Fibroblast of skin of right biceps (primary cell): ENCODE measurements at regions not wholly inside any gene's neighbourhood (a gene's known extent, or its start where the extent isn't known, plus 50 kb on each side); places are given as distances from the start of the nearest gene placed in this dataset.

Experiments used
- DNase-seq: peaks from one replicate; pipeline ENCODE4 v3.0.0-alpha.2; 2013

DNA sequence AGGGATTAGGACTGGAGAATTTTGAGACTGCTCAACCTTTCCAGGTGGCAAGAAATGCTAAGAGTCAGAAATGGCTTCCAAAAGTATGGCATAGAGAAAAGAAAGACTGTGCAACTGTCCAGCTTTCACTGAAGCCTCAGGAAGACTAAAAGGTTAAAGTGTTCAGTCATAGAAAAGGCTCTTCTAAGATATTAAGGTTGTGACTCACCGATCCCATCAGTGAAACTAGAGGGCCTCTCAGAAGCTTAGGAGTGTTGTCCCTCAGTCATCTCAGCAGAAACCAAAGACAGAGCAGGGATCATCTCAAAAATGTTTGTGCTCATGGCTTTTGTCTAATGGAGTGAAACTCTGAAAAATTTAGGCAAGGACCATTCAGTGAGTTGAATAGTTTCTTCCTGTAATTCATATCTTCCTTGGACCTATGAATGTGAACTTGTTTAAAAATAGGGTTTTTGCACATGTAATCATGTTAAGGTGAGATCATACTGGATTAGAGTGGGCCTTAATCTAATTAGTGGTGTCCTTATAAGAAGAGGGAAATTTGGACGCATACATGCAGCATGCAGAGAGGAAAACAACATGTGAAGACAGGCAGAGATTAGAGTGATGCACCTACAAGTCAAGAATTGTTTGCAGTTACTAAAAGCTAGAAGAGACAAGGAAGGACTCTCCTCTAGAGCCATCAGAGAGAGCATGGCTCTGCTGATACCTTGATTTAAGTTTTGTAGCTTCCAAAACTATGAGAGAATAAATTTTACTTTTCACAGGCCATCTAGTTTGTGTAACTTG, 71.3 kb downstream of the RPE65 start:
- peak; percentile 68 for DNase-seq

DNA sequence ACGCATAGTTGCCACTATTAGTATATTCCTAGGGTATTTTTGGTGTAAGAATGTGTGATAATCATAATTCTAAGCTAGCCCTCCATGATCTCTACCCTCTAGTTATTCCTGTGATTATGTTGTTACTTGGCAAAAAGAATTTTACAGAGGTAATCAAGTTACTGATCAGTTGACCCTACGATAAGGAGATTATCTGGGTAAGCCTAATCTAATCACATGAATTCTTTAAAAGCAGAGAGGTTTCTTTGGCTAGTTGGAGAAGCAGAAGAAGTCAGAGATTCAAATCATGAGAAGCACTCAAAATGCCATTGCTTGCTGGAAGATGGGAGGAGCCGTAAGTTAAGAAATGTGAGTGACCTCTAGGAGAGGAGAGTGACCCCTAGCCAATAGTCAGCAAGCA, 72.7 kb downstream of the RPE65 start:
- DNase-seq: no peak

DNA sequence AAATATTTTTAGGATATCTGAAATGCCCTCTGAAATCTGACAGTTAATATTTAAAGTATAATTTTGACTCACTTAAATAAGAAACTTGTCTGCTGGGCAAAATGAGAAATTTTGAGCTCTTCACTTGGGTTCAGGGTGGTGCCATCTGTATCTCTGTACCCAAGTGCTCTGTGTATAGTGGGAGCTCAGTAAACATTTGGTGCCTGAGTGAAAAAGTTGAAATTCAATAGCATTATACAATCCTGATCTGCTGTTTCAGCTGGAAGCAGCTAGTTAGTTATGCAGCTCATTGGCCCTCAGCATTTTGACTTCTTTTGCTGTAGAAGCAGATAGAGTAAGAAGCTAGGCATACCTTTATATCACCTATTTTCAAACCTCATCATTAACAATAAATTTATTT, 73.3 kb downstream of the RPE65 start:
- no peak for DNase-seq

DNA sequence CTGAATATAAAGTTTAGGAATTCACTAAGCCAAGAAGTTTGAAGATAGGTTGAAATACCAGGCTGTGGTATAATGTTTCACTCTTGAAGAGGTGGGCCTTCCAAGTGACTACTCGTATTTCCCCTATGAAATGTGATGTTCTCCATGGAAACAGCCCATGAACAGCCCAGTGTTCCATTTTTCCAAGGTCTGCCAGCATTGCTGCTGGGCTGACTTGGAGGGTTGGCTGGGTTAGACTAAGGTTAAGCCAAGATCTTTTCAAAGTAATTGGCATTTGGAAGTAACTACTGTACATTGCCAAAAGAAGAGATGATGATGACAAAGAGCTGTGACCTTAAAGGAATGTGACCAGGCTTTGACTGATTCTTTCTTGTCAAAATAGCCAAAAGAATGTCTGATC, 73.8 kb downstream of the RPE65 start:
- DNase-seq: peak; percentile 18

DNA sequence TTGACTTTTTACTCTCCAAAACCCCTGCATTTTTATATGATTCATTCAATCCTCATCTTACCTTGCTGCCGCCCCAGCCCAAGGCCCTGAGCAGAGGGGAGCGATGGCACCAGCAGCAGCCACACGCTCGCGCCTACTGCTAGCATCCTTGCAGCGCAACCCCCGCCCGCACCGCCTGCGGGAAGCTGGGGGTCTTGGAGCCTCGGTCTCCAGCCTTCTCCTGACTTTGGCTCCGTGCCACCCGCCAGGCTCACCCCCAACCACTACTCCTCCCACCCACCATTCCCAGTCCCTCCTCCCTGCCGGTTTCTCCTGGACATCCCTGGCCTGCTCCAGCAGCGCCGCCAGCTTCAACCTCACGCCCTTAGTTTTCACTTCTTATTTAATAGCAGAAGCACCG, 76.6 kb downstream of the RPE65 start:
- no peak for DNase-seq

DNA sequence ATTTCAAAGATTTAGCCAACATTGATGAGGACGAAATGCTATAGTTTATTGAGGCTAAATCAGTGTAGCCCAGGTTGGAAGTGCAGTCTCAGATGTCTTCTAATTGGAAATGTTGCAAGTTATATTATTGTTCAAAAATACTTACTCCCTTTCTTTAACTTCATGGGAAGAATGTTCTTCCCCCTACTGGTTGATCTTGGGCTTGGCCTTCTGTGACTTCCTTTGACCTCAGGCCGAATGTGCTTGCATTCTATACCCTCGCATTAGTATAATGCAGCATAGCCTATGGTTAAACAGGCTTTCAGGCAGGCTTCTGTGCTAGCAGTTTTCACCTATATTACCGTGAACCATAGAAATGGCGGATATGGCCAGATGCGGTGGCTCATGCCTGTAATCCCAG, 77.3 kb downstream of the RPE65 start:
- DNase-seq: no peak

DNA sequence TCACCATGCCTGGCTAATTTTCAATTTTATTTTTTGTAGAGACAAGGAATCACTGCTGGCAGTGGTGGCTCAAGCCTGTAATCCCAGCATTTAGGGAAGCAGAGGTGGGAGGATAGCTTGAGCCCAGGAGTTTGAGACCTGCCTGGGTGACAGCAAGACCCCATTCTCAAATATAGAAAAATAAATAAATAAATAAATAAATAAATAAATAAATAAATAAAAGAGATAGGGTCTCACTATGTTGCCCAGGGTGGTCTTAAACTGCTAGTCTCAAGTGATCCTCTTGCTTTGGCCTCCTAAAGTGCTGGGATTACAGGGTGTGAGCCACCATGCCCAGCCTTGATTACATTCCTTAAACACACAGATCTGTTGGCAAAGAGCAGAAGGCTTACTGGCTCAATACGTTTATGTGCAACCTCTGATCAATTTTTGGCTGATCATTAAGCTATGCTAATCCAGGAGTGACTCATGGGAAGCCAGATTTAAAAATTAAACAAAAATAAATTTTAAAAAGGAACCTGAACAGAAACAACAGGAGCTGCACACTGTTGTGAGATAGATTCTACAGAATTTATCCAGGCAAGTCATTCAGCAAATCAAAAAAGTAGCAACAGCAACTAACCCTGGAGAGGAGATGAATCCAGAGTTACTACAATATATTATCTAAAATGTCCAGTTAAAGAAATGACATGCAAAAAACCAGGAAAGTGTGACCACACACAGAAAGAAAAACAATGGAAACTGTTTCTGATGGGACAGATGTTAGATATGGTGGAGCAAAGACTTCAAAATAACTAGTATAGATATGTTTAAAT, 79.4 kb downstream of the RPE65 start:
- no peak for DNase-seq

DNA sequence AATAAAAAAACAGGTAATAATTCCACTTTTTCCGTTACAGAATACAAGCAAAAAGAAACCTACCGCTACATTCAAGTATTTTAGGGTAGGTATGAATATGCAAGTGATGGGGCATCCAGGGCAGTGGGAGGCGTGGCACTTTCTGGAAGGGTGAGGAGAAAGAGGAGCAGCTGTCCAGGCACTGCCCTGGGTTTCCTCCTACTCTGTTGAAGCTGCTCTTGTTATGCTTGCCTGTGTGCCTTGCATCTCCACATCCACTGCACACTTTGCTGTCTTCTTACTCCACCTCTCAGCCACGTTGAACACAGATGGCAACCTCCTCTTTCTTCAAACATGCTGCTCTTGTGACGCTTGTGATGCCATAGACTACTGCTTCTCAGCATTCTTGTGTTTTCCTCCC, 83.2 kb downstream of the RPE65 start:
- no peak for DNase-seq

DNA sequence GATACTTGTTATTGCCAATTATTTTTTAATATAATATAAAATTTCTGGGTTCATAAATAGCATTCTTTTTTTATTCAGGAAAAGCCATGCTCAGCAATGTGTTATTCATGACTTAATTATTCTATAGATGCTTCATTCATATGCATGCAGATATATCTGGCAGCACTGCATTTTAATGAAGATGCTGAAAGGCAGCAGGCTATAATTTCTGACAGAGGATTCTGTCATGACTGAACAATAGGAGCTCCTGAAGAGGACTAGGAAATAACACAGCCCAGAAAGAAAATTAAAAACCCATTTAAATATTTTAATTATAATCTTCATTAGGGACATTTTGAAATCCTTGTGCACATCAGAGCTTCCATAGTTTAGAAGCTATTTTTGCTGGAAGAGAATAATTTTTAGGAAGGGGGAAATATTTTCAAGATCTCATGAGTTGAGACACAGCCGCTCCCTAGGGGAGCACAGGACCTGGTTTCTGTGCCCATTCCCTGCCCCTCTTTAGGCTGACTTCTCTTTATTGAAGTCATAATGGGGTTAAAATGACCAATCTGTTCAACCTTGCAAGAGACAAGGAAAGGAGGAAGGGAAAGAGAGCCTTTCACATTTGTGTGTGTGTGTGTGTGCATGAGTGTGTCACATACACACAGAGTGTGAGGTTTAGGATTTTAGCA, 83.9 kb downstream of the RPE65 start:
- no peak for DNase-seq

DNA sequence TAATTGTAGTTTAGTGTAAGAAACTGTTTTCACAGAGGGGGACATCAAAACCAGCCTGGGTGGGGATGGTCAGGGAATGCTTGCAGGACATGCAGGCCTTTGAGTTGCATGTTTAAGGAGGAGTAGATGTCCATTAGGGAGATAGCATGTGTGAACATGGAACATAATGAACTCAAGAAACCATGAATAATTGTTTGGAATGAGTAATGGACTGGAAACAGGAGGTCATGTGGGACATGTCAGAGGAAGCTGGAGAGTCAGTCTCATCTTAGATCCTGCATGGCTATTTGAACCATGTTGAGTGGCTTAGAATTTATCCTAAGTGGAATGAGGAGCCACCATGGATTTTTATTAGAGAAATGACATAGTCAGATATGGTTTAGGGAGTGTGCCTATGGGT, 86.4 kb downstream of the RPE65 start:
- DNase-seq: no peak

DNA sequence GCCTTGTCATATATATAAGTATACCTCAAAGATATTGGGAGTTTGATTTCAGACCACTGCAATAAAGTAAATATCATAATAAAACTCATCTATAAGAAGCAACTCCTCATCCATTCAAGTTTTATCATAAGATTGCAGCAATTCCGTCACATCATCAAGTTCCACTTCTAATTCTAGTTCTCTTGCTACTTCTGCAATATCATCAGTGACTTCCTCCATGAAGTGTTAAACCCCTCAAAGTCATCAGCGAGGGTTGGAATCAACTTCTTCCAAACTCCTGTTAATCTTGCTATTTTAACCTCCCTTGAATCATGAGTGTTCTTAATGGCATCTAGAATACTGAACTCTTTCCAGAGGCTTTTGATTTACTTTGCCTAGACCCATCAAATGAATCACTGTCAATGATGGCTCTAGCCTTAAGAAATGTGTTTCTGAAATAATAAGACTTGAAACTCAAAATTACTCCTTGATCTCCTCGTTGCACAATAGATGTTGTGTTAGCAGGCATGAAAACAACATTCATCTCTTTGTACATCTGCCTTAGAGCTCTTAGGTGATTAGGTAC, 88.3 kb downstream of the RPE65 start:
- DNase-seq: peak; percentile 51

DNA sequence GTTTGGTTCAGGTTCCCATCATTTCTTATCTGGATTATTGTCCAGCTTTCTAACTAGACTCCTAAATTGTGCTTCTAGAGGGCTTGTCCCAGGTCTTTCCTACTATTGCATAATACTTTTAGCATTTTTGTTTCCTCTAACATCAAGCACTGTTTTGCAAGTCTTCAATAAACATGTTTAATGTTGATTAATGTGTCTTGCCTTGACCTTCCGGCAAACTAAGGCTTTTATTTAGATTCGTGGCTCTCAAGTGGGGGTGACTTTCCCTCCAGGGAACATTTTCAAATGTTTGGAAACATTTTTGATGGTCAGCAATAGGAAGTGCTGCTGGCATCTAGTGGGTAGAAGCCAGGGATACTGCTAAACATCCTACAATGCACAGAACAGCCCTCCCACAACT, 90.7 kb downstream of the RPE65 start:
- no peak for DNase-seq

DNA sequence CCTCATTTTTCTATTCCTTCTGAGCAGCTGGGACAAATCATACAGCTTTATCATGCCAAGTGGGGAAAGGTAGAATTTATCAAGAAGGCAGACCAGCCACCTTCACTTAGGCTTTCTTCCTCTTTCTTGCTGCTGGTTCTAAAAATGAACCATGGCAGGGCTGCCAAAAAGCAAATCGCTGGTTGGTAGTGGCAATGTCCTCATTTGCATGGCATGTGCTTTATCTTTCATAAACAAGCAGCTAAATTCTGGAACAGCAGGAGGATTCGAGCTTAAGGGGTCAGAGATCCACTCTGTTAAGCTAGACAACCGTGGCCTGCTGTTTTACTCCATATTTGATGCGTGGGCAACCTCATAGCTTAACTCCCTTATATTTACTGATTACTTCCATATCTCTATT, 91.3 kb downstream of the RPE65 start:
- no peak for DNase-seq

DNA sequence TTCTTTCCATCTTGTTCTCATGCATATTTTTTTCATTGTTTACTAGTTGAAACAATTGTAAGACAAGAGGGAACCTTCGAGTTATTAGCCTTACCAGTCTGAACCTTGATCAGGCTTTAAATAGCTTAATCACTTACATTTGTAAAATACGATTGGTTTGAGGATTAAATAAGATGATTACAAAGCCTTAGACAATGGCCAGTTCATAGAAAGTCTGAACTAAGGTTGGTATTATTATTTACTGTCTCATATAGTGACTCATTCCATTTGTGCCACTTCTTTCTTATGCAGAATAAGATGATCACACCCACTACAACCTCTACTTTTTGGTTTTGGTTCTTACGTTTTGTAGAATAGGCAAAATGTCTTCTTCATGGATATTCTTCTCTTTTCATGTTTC, 94.1 kb downstream of the RPE65 start:
- DNase-seq: no peak

DNA sequence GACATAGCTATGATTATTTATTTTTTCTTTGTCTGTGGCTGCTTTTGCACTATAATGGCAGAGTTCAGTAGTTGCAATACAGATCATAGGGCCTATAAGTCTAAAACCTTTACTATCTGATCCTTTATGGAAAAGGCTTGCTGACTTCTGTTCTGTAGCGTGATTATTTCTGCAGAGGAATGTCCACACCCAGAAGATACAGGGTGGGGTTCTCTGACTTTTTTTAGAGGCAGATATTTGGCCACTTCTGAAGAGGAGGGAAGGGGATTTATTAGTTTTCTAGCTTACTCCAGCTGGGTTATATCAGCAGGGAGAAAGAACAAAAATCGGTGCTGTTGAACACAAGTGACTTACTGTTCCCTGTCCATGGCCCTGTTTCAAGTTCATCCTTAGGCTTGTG, 97.6 kb downstream of the RPE65 start:
- DNase-seq: no peak

DNA sequence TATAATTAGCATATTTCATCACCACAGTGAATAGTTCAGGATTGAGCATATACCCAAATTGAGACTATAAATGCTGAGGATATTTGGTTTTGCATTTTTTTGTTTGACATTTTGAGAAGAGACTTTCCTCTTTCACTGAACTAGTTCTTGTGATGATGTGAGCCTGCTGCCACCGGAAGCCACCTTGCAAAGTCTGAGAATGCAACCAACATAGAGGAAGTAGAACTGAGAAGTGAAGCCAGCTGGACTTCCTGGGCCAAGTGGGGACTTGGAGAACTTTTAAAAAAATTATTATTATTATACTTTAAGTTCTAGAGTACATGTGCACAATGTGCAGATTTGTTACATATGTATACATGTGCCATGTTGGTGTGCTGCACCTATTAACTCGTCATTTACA, 102.3 kb downstream of the RPE65 start:
- DNase-seq: no peak

DNA sequence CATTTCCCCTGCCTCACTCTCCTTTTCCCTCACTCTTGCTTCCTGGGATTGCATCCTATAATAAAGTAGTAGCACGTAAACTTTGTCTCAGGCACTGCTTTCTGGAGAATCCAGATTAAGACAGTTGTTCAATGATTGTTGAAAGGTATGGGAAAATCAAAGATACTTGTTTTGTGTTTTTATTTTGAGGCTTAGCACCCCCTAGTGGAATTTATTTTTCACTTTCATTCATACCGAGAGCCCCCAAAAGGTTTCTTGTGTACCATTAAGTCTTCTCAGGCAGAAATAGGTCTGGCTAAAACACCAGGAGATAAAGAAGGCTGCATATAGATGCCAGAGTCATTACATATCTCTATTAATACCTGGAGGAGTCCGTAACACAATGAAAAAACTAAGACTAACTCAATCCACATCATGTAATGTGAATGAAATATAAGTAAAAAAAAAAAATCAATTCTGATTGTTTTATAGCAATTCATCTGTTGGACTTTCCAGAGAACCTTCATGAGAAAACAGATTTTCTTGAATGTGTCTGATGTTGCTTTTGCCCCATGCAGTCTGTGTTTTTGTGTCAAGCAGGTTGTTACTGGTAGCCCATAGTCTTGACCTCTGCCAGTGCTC, 103.5 kb downstream of the RPE65 start:
- peak; percentile 27 for DNase-seq

DNA sequence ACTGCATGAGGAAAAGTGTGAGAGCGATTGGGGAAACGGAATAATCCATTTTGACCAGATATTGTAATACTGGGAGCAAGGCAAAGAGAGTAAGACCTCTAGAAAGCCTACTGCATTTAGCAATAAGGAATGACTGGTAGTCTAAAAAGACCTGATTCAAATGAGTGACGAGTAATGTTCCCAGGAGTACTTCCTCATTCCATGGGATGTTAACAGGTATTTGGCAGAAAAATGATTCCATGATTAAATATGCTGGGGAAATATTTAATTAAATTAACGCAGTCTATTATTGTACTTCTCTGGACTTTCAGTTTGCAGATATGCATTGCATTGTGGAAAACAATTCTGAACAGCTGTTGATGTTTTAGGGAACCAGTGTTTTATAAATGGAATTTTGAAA, 105.5 kb downstream of the RPE65 start:
- no peak for DNase-seq

DNA sequence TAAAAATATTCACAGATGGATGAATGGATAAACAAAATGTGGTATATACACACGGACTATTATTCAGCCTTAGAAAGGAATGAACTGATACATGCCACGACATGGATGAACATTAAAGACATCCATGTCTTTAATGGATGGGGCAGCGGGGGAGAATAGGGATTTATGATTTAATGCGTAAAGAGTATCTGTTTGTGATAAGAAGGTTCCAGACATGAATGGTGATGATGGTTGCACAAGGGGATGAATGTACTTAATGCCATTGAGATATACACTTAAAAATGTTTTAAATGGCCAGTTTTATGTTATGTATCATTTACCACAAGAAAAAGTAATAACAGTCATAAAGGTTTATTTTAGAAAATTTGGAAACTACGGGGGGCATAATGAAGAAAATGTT, 108.6 kb upstream of the WLS start:
- no peak for DNase-seq

DNA sequence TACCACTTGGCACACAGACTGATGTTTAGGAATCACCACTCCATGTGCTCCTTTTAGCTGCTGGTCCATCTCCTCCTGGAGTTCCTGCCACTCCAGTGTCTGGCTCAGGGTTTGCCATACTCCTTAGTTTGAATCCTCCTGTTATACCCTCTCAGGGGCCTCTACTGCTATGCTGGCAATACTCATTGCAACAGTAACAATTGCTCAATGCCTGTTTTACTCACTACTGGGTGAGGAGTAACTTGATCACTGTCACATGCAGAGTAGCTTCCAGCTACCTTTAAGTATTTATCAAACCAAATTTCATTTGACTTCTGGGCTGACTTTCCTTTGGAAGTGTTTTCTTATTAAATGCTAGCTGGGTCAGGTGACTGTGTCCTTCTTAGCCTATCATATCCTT, 107.2 kb upstream of the WLS start:
- no peak for DNase-seq

DNA sequence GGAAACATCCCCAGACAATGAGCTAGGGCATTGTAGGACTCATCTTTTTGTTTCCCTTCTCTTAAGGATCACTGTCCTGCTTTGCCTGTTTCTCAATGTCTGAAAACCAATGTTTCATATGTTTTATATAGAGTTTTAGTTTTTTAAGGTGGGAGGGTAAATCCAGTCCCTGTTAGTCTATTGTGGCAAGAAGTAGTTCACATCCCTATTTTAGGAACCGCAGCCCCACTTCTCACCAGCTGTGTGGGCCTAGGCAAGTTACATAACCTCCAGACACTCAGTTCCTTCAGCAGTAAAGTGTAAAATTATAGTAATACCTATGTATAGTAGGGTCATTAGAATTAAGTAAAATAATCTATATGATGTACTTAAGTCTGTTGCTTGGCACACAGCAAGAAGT, 105.8 kb upstream of the WLS start:
- no peak for DNase-seq

DNA sequence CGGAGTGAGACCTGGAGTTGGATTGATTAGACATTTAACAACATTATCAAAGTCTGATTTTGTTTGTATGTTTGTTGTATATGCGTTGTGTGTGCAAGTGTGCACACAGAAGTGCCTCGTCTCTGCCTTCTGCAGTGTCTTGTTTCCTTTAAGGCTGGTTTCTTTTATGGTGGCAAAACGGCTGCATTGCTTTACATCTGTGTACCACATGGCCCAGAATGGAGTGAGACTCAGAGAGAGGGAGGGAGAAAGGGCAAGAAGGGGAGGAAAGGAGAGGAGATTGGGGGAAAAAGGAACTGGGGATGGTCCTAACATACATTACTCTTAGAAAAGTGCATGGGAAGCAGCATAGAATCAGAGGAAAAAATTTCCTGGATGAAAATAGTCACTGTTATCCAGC, 99.7 kb upstream of the WLS start:
- no peak for DNase-seq
